ENCODE measurements at regions not wholly inside any gene's neighbourhood (a gene's known extent, or its start where the extent isn't known, plus 50 kb on each side); places are given as distances from the start of the nearest gene placed in this dataset.

GRCh38 chr15:31523655-31524049 is 197.0 kb downstream of the KLF13 start:
- DNase-seq (no peak), ATAC-seq (no peak)
- H3K27ac ChIP-seq, result no peak overlapping the region
- H3K4me3 ChIP-seq, result no peak overlapping the region
- intact Hi-C loops (cut with DNase I), result no loop called here
- H3K27me3 ChIP-seq, result no peaks in the 10 kb centered on the region
- H3K9me3 ChIP-seq, result no peaks in the 10 kb centered on the region
- H3K4me1 ChIP-seq, result no peaks in the 10 kb centered on the region
- H3K36me3 ChIP-seq, result no peaks in the 10 kb centered on the region
- TF ChIP-seq CTCF (IDR thresholded peaks at IDR 0.05), result no peak

GRCh38 chr15:31525185-31525695 is 198.6 kb downstream of the KLF13 start:
- no peaks in the 10 kb centered on the region for H3K36me3 ChIP-seq
- no peak overlapping the region for H3K4me3 ChIP-seq
- no peaks in the 10 kb centered on the region for H3K9me3 ChIP-seq
- no peak for TF ChIP-seq CTCF (IDR thresholded peaks at IDR 0.05)
- ATAC-seq, result no peak
- no peaks in the 10 kb centered on the region for H3K4me1 ChIP-seq
- no peak overlapping the region for H3K27ac ChIP-seq
- DNase-seq, result no peak
- intact Hi-C loops (cut with DNase I), result no loop called here
- no peaks in the 10 kb centered on the region for H3K27me3 ChIP-seq

GRCh38 chr15:31525988-31526665 is 199.5 kb downstream of the KLF13 start:
- ATAC-seq (no peak), DNase-seq (no peak)
- intact Hi-C loops (cut with DNase I), result no loop called here
- no peak overlapping the region for H3K4me3 ChIP-seq
- TF ChIP-seq CTCF (IDR thresholded peaks at IDR 0.05), result no peak
- no peaks in the 10 kb centered on the region for H3K27me3 ChIP-seq
- no peaks in the 10 kb centered on the region for H3K4me1 ChIP-seq
- no peaks in the 10 kb centered on the region for H3K9me3 ChIP-seq
- no peak overlapping the region for H3K27ac ChIP-seq
- H3K36me3 ChIP-seq, result no peaks in the 10 kb centered on the region

- DNase-seq (no peak), ATAC-seq (no peak)
- Histone ChIP-seq H3K9me3 (no peaks in the 10 kb centered on the region), H3K4me1 (no peaks in the 10 kb centered on the region), H3K27me3 (no peaks in the 10 kb centered on the region), H3K36me3 (no peaks in the 10 kb centered on the region), H3K27ac (no peak overlapping the region), H3K4me3 (no peak overlapping the region)
- intact Hi-C loops (cut with DNase I), result no loop called here
- no peak for TF ChIP-seq CTCF (IDR thresholded peaks at IDR 0.05)
Measured at GRCh38 chr15:31526916-31527690, 200.5 kb downstream of the KLF13 start.

- Histone ChIP-seq H3K27ac (no peak overlapping the region), H3K36me3 (no peaks in the 10 kb centered on the region), H3K4me3 (no peak overlapping the region), H3K27me3 (no peaks in the 10 kb centered on the region), H3K9me3 (no peaks in the 10 kb centered on the region), H3K4me1 (no peaks in the 10 kb centered on the region)
- TF ChIP-seq CTCF (IDR thresholded peaks at IDR 0.05), result no peak
- DNase-seq, result no peak
- intact Hi-C loops (cut with DNase I), result no loop called here
- ATAC-seq, result no peak
Measured at GRCh38 chr15:31528846-31529245, 202.2 kb downstream of the KLF13 start.
